GM04503 (cell line): ENCODE measurements at regions not wholly inside any gene's neighbourhood (a gene's known extent, or its start where the extent isn't known, plus 50 kb on each side); places are given as distances from the start of the nearest gene placed in this dataset.

ENCODE experiments used
- DNase-seq: peaks from one replicate; pipeline ENCODE4 v3.0.0-alpha.2; 2012; ENCODE audit warnings: low read depth

DNA sequence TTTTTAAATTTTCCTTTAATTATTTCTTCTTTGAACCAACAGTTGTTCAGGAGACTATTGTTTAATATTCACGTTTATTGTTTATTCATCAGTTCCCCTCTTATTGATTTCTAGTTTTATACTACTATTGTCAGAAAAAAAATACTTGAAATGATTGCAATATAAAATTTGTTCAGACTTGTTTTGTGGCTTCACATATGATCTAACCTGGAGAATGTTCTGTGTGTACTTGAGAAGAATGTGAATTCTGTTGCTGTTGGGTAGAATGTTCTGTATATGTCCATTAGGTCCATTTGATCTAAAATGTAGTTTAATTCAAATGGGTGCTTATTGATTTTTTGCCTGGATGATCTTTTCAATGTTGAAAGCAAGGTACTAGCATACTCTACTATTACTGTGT lies 408.7 kb upstream of the RIOK2 start:
- no peak for DNase-seq

DNA sequence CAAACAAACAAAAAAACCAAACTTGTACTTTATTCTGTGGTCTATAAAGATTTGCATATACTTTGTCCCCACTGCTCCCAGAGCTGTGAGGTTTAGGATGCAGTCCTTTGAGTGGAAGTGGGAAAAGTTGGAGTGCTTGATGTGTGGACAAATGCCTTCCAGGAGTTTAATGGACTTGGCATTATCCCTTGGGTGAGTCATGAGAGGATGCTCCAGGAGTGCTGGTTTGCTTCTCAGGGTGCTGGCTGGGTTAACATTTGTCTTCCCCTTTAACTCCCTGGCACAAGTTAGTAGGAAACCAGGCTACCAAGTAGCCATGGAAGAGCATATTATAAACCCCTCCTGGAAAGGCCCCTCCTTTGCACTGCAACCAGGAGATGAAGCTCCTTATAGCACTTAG lies 417.4 kb upstream of the RIOK2 start:
- DNase-seq: peak; percentile 44

DNA sequence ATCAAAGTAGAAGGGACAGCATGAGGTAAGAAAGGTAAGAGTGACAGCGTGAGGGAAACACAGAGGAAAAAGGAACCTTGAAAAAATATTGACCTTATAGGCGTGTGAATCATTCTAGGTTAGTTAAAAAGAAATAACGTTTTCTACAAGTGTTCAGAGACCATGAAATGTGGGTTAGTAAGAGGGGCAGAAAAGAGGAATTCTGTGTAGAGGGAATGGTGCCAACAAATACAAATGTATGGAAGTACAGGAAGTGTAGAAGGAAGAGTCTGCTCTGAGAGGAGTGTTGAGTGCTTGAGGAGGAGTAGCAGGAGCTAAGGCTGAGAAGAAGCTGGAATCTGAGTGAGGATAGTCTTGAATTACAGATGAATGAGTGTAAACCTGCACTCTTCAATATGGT lies 418.6 kb upstream of the RIOK2 start:
- no peak for DNase-seq

- no peak for DNase-seq
Observed at GRCh38 chr5:97606531-97606930, 423.5 kb upstream of the RIOK2 start.

GRCh38 chr5:97608501-97608900 lies 425.5 kb upstream of the RIOK2 start:
- no peak for DNase-seq

DNA sequence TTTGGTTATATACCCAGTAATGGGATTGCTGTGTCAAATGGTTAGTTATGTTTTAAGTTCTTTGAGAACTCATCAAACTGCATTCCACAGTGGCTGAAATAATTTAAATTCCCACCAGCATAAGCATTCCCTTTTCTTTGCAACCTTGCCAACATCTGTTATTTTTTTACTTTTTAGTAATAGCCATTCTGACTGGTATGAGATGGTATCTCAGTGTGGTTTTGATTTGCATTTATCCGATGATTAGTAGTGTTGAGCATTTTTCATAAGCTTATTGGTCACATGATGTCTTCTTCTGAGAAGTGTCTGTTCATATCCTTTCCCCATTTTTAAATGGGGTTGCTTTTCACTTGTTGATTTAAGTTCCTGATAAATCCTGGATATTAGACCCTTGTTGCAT lies 435.7 kb upstream of the RIOK2 start:
- DNase-seq: peak; percentile 76

- DNase-seq: no peak
Observed at GRCh38 chr5:97623441-97623840, 440.4 kb upstream of the RIOK2 start.

GRCh38 chr5:97624886-97625285 lies 441.8 kb upstream of the RIOK2 start:
- DNase-seq: no peak

DNA sequence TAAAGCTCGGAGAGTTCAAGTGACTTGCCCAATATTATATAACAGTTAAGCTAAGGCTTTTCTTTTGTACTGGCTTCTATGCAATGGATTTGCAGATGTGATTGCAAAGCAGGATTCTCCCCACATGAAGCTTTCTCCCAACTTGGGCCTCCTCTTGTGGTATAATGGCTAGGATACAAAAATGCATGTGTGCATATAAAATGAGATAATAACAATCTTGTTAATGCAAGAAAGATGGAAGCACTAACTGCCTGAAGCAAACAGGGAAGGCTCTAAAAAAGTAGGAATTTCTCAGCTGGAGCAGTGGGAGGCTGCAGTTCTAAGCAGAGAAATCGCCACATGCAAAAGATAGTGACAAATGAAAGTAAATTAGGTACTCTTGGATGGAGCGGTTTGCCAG lies 444.2 kb upstream of the RIOK2 start:
- DNase-seq: no peak

DNA sequence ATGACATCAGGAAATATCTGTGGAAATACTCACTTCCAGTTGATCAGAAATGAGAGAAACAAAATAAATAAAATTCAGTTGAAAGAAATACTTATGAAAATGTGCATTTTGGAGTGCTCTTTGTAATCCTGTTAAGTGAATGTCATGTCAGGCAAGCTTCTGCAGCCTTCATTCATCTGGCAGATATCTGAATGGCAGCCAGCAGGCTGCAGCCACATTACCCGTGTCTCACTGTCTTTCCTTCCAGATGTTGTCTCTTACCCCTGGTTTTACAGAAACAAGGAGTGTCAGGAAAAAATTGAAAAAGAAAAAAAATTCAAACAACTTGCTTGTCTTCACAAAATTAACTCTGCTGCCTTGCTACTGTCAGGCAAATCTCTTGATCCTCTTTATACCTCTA lies 445.0 kb upstream of the RIOK2 start:
- no peak for DNase-seq

DNA sequence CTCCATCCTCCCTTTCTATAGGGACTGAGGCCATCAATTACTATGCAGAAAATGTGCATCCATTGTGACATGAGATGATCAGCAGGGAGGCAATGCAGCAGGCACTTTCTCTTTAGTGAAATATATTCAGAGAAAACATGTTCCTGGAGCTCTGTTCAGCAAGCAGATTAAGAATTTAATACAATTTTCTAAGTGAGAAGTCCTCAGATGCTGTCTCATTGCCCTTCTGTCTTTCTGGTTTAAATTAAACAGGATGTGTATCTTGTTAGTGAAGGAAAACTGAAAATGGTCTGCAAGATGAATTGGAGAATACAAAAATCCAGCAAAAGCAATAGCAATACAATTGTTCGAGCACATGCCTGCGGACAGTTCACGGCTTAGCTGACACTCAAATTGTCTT lies 445.8 kb upstream of the RIOK2 start:
- DNase-seq: no peak

DNA sequence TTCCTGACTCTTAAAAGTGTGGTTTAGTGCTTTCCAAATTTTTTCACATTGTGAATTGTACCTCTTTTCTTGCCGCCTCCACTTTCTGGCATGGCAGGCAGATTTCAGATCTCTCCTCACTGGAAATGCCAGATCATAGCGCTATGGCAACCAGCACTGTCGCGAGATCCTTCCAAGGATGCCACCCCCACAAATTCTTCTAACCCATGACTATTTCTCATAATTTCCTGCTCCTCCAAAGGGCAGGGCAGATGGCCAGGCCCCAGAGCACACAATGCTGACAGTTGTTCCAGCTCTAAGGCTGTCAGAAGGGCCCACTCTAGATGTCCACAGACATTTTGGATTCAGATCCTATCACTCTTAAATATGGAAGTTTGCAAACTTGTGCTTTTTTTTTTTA lies 446.2 kb upstream of the RIOK2 start:
- peak; percentile 63 for DNase-seq

- no peak for DNase-seq
Observed at GRCh38 chr5:97635553-97635952, 452.5 kb upstream of the RIOK2 start.

DNA sequence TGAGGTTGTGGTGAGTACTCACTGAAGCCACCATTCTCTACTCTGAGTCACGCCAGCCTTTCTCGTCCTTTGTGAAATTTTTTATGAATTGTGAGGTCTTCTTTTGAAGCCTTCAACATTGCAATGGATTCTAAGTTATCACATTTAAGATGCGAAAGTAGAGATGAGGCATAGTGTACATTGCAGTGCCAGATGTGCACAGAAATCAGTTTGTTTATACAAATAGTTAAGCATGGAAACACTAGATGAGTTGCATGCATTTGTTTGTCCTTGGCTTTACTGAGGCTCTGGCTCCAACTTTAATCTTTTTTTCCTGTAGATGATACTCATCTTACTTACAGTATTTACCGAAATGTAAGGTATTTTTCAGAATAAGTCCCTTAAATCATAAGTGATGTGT lies 453.7 kb upstream of the RIOK2 start:
- no peak for DNase-seq

DNA sequence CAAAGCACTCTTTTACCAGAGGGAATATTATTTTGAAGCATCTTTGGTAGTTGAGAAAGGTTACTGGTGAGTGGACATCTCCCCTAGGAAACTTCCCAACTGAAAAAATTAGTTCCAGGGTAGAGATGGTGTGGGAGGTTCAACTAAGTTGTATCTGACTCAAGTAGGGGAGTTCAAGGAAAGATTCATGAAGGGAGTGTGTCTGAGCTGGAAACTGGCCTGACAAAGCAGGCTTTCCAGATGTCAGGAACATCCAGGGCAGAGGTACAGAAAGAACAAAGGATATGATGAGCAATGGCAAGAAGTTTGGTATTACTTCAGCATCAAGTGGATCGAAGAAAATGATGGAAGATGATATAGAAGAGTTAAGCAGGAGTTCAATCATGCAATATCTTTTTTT lies 458.0 kb upstream of the RIOK2 start:
- DNase-seq: no peak

GRCh38 chr5:97644206-97644605 lies 461.2 kb upstream of the RIOK2 start:
- DNase-seq: no peak

GRCh38 chr5:97644896-97645295 lies 461.8 kb upstream of the RIOK2 start:
- no peak for DNase-seq

GRCh38 chr5:97657239-97657638 lies 474.2 kb upstream of the RIOK2 start:
- DNase-seq: no peak

DNA sequence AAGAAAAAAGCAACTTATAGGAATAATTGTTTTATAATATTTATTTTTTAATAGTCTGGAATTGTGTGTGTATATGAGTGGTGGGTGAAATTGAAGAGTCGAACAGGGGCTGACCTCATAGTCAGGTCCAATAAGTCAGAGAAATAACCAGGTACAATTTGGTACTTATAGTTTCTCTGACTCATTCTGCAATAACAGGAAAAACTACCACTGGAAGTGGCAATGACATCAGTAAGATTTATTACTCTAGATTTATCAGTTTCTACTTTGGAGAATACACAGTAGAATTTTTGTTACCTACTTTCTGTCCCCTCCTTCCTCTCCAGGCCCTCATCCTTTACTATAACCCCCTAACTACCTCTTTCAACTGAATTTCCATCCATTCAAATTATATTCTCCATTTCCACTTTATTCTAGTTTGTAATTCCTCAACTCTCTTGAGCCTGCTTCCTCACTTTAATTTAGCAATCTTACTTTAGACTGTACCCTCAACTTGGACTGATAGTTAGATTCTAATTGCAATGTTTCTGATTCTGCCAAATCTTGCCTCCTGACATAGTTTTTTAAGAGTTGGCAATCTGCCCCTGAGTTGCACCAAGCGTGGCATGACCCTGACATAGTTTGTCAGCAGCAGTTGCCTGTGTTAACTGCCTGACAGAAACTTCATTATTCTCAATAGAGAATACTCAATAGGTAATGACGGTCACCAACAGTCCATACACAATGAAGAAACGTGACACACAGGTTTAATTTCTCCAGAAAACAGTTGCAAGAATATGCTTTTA lies 475.3 kb upstream of the RIOK2 start:
- DNase-seq: no peak

- no peak for DNase-seq
Observed at GRCh38 chr5:97666783-97667182, 483.7 kb upstream of the RIOK2 start.

DNA sequence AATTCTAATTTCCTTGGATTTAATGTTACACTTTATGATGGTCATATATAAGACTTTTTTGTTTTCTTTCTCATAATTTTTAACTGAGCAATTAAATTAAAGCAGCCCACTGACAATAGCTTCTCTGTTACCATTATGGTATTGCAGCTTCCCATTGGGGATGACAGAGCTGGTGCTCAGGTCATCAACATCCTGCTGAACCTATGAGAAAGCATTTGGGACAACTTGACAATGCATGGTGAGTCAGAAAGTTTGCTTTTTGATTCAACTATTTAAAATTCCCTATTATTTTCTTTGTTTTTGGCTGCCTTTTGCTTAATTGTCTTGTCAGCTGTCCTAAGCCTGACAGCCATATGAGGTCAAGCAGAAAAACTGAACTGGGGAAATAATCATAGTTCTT lies 487.4 kb upstream of the RIOK2 start:
- DNase-seq: no peak

- DNase-seq: no peak
Observed at GRCh38 chr5:97676608-97677007, 493.6 kb upstream of the RIOK2 start.

- DNase-seq: peak; percentile 27
Observed at GRCh38 chr5:97694091-97694490, 511.0 kb upstream of the RIOK2 start.

GRCh38 chr5:97714424-97714823 lies 531.4 kb upstream of the RIOK2 start:
- no peak for DNase-seq

- DNase-seq: no peak
Observed at GRCh38 chr5:97726106-97726505, 543.1 kb upstream of the RIOK2 start.
